ENCODE measurements at regions not wholly inside any gene's neighbourhood (a gene's known extent, or its start where the extent isn't known, plus 50 kb on each side); places are given as distances from the start of the nearest gene placed in this dataset.

DNA sequence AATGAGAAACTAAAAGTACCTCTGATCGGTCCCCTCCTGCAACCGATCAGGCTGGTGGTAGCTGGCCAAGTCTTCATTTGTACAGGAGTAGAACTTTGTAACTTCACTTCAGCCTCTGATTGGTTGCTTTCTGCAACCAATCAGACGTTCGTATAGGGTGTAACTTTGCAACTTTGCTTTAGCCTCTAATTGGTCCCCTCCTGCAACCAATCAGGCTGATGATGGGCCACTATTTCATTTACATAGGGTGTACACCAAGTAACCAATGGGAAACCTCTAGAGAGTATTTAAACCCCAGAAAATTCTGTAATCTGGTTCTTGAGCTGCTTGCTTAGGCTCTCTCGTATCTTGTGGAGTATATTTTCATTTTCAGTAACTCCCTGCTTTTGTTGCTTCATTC is 445.5 kb downstream of the MED10 start (continued):
- TF ChIP-seq ZNF219 (CRISPR knock-in tag; IDR thresholded peaks at IDR 0.05; ENCODE audit: borderline replicate concordance) (no peak), CREM (CRISPR knock-in tag; IDR thresholded peaks at IDR 0.05) (no peak), ATF1 (CRISPR knock-in tag; IDR thresholded peaks at IDR 0.05) (no peak), KAT7 (CRISPR knock-in tag; IDR thresholded peaks at IDR 0.05; ENCODE audit: borderline replicate concordance) (no peak), NFE2L1 (CRISPR knock-in tag; IDR thresholded peaks at IDR 0.05) (no peak), ELF4 (CRISPR knock-in tag; IDR thresholded peaks at IDR 0.05; ENCODE audit: low read depth) (no peak), MYBL2 (CRISPR knock-in tag; IDR thresholded peaks at IDR 0.05) (no peak), ZNF396 (CRISPR knock-in tag; IDR thresholded peaks at IDR 0.05; ENCODE audit: borderline replicate concordance) (no peak), ZNF416 (CRISPR knock-in tag; IDR thresholded peaks at IDR 0.05) (no peak)
- TF ChIP-seq, protein P1, sequence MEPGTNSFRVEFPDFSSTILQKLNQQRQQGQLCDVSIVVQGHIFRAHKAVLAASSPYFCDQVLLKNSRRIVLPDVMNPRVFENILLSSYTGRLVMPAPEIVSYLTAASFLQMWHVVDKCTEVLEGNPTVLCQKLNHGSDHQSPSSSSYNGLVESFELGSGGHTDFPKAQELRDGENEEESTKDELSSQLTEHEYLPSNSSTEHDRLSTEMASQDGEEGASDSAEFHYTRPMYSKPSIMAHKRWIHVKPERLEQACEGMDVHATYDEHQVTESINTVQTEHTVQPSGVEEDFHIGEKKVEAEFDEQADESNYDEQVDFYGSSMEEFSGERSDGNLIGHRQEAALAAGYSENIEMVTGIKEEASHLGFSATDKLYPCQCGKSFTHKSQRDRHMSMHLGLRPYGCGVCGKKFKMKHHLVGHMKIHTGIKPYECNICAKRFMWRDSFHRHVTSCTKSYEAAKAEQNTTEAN (CRISPR knock-in tag; IDR thresholded peaks at IDR 0.05), result no peak
- TF ChIP-seq, protein P2, sequence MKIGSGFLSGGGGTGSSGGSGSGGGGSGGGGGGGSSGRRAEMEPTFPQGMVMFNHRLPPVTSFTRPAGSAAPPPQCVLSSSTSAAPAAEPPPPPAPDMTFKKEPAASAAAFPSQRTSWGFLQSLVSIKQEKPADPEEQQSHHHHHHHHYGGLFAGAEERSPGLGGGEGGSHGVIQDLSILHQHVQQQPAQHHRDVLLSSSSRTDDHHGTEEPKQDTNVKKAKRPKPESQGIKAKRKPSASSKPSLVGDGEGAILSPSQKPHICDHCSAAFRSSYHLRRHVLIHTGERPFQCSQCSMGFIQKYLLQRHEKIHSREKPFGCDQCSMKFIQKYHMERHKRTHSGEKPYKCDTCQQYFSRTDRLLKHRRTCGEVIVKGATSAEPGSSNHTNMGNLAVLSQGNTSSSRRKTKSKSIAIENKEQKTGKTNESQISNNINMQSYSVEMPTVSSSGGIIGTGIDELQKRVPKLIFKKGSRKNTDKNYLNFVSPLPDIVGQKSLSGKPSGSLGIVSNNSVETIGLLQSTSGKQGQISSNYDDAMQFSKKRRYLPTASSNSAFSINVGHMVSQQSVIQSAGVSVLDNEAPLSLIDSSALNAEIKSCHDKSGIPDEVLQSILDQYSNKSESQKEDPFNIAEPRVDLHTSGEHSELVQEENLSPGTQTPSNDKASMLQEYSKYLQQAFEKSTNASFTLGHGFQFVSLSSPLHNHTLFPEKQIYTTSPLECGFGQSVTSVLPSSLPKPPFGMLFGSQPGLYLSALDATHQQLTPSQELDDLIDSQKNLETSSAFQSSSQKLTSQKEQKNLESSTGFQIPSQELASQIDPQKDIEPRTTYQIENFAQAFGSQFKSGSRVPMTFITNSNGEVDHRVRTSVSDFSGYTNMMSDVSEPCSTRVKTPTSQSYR (CRISPR knock-in tag; IDR thresholded peaks at IDR 0.05), result no peak
- TF ChIP-seq, protein P3, sequence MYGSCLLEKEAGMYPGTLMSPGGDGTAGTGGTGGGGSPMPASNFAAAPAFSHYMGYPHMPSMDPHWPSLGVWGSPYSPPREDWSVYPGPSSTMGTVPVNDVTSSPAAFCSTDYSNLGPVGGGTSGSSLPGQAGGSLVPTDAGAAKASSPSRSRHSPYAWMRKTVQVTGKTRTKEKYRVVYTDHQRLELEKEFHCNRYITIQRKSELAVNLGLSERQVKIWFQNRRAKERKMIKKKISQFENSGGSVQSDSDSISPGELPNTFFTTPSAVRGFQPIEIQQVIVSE (CRISPR knock-in tag; IDR thresholded peaks at IDR 0.05; ENCODE audit: borderline replicate concordance), result no peak

DNA sequence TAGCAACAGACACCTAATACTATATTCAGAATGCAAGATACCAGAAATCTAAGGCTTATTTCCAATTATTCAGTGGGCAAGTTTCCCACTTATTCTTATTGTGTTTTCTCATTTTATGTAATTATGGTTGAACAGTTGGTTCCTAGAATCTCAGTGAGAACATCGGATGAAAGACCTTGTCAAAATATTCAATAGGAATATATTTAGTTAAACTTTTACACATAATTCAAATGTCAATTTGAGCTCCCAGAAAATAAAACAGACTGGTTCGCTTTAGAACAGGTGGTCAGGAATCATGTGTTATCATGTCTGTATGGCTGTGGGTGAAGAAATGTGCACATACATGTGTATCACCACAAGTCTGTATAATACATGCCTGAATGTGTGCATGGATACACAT is 447.8 kb downstream of the MED10 start:
- DNase-seq (ENCODE audit: low spot score) (no peak), ATAC-seq (no peak)
- TF ChIP-seq, protein P4, sequence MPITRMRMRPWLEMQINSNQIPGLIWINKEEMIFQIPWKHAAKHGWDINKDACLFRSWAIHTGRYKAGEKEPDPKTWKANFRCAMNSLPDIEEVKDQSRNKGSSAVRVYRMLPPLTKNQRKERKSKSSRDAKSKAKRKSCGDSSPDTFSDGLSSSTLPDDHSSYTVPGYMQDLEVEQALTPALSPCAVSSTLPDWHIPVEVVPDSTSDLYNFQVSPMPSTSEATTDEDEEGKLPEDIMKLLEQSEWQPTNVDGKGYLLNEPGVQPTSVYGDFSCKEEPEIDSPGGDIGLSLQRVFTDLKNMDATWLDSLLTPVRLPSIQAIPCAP (CRISPR knock-in tag; IDR thresholded peaks at IDR 0.05), result no peak
- TF ChIP-seq TP53 (CRISPR knock-in tag; IDR thresholded peaks at IDR 0.05), result no peak
- Mint-ChIP-seq H3K27me3 (ENCODE audit: low read depth) (0 out of 2 replicates have a peak, but pooled peaks cover 3% of the 10 kb centered on the region), H3K4me1 (no peaks in the 10 kb centered on the region), H3K36me3 (no peaks in the 10 kb centered on the region), H3K27ac (no peak overlapping the region), H3K9me3 (peaks cover 14% of the 10 kb centered on the region), H3K4me3 (no peak overlapping the region)
- ChIA-PET POLR2A (no interaction called here), CTCF (no interaction called here)

DNA sequence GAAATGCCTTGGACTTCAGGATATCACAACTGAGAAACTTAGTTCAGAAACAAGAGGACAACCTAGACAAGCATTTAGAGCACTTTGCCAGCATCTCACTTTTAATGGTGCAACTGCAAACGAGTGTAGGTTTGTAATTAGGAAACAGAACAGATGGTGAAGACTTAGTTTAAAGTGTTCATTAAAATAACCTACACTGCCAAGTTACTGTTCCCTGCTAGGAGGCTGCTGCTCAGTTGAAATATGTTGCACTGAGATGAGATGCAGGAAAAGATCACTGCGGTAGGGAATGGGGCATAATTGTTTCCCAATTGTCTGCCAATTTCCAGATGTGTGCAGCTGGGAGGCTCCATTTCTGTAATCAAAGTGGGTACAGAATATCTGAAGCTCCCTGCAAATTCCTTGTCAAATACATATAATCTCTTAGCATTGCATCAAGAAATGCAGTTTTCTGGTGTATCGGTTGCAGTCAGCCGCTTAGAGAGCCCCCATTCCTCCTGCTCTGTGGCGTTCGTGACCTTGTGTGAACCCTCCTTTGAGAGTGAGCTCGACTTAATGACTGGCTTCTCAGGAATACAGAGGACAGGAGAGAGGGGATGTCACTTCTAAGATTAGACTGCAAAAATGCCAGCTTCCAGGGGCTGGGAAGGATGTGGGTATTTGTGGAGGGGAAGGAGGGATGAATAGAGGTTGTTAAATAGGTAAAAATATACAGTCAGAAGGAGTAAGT is 448.9 kb downstream of the MED10 start:
- Mint-ChIP-seq H3K27ac (no peak overlapping the region), H3K4me3 (no peak overlapping the region), H3K27me3 (ENCODE audit: low read depth) (0 out of 2 replicates have a peak, but pooled peaks cover 3% of the 10 kb centered on the region), H3K9me3 (peaks cover 14% of the 10 kb centered on the region), H3K36me3 (no peaks in the 10 kb centered on the region), H3K4me1 (no peaks in the 10 kb centered on the region)
- TF ChIP-seq, protein P5, sequence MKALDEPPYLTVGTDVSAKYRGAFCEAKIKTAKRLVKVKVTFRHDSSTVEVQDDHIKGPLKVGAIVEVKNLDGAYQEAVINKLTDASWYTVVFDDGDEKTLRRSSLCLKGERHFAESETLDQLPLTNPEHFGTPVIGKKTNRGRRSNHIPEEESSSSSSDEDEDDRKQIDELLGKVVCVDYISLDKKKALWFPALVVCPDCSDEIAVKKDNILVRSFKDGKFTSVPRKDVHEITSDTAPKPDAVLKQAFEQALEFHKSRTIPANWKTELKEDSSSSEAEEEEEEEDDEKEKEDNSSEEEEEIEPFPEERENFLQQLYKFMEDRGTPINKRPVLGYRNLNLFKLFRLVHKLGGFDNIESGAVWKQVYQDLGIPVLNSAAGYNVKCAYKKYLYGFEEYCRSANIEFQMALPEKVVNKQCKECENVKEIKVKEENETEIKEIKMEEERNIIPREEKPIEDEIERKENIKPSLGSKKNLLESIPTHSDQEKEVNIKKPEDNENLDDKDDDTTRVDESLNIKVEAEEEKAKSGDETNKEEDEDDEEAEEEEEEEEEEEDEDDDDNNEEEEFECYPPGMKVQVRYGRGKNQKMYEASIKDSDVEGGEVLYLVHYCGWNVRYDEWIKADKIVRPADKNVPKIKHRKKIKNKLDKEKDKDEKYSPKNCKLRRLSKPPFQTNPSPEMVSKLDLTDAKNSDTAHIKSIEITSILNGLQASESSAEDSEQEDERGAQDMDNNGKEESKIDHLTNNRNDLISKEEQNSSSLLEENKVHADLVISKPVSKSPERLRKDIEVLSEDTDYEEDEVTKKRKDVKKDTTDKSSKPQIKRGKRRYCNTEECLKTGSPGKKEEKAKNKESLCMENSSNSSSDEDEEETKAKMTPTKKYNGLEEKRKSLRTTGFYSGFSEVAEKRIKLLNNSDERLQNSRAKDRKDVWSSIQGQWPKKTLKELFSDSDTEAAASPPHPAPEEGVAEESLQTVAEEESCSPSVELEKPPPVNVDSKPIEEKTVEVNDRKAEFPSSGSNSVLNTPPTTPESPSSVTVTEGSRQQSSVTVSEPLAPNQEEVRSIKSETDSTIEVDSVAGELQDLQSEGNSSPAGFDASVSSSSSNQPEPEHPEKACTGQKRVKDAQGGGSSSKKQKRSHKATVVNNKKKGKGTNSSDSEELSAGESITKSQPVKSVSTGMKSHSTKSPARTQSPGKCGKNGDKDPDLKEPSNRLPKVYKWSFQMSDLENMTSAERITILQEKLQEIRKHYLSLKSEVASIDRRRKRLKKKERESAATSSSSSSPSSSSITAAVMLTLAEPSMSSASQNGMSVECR (CRISPR knock-in tag; IDR thresholded peaks at IDR 0.05; ENCODE audit: borderline replicate concordance), result no peak
- TF ChIP-seq ELF4 (CRISPR knock-in tag; IDR thresholded peaks at IDR 0.05; ENCODE audit: low read depth), result no peak
- POLR2A ChIA-PET, result no interaction called here
- ATAC-seq, result no peak
- no peak for DNase-seq (ENCODE audit: low spot score)
- CTCF ChIA-PET, result interaction anchor here (0.9 kb wide), 1 partner anchor 43 kb away, joined by 3 read pairs; no protein-coding TSS in a partner anchor
